Brain pericyte (primary cell): ENCODE measurements at regions not wholly inside any gene's neighbourhood (a gene's known extent, or its start where the extent isn't known, plus 50 kb on each side); places are given as distances from the start of the nearest gene placed in this dataset.
"Not testable (repeated sequence)": the region's sequence is repeated elsewhere in the genome, so short reads cannot be mapped to it uniquely, and the experiment has no call there.

ENCODE experiments used
- DNase-seq: peaks from one replicate; pipeline ENCODE4 v3.0.0-alpha.2; 2012; ENCODE audit warnings: low read depth, low spot score

- no peak for DNase-seq
Measured at GRCh38 chr13:78139765-78140164, 221.1 kb upstream of the EDNRB start.

GRCh38 chr13:78138756-78139155, 220.1 kb upstream of the EDNRB start:
- DNase-seq, result no peak

- no peak for DNase-seq
Measured at GRCh38 chr13:78137404-78138142, 218.9 kb upstream of the EDNRB start.

- DNase-seq, result no peak
Measured at GRCh38 chr13:78136966-78137365, 218.3 kb upstream of the EDNRB start.

- DNase-seq, result no peak
Measured at GRCh38 chr13:78133511-78133910, 214.9 kb upstream of the EDNRB start.

GRCh38 chr13:78131811-78132210, 213.2 kb upstream of the EDNRB start:
- no peak for DNase-seq

- no peak for DNase-seq
Measured at GRCh38 chr13:78131346-78131745, 212.7 kb upstream of the EDNRB start.

GRCh38 chr13:78129823-78130222, 211.2 kb upstream of the EDNRB start:
- DNase-seq, result no peak

- no peak for DNase-seq
Measured at GRCh38 chr13:78129359-78129758, 210.7 kb upstream of the EDNRB start.

- DNase-seq, result peak; percentile 25
Measured at GRCh38 chr13:78121459-78122348, 203.1 kb upstream of the EDNRB start.

- DNase-seq, result no peak
Measured at GRCh38 chr13:78121001-78121400, 202.4 kb upstream of the EDNRB start.

- DNase-seq, result not testable (repeated sequence)
Measured at GRCh38 chr13:78120144-78120543, 201.5 kb upstream of the EDNRB start.

GRCh38 chr13:78117070-78117469, 198.4 kb upstream of the EDNRB start:
- DNase-seq, result not testable (repeated sequence)

GRCh38 chr13:78105656-78106055, 187.0 kb upstream of the EDNRB start:
- no peak for DNase-seq

GRCh38 chr13:78103936-78104335, 185.3 kb upstream of the EDNRB start:
- DNase-seq, result no peak

GRCh38 chr13:78102741-78103140, 184.1 kb upstream of the EDNRB start:
- no peak for DNase-seq

- no peak for DNase-seq
Measured at GRCh38 chr13:78102121-78102677, 183.6 kb upstream of the EDNRB start.

GRCh38 chr13:78100486-78100885, 181.9 kb upstream of the EDNRB start:
- DNase-seq, result no peak

- DNase-seq, result no peak
Measured at GRCh38 chr13:78098249-78098648, 179.6 kb upstream of the EDNRB start.

- no peak for DNase-seq
Measured at GRCh38 chr13:78096221-78096620, 177.6 kb upstream of the EDNRB start.

GRCh38 chr13:78087966-78088678, 169.5 kb upstream of the EDNRB start:
- no peak for DNase-seq
